ENCODE measurements at regions not wholly inside any gene's neighbourhood (a gene's known extent, or its start where the extent isn't known, plus 50 kb on each side); places are given as distances from the start of the nearest gene placed in this dataset.

DNA sequence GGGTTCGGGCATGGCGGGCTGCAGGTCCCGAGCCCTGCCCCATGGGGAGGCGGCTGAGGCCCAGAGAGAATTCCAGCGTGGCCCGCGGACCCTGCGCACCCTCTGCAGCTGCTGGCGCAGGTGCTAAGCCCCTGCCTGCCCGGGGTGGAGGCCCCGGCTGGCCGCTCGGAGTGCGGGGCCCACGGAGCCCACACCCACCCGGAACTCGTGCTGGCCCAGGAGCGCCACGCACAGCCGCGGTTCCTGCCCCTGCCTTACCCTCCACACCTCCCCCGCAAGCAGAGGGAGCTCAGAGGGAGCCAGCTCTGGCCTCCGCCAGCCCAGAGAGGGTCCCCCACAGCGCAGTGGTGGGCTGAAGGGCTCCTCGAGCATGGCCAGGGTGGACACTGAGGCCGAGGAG, 75.3 kb downstream of the MRPS30 start:
- TF ChIP-seq, protein P1, sequence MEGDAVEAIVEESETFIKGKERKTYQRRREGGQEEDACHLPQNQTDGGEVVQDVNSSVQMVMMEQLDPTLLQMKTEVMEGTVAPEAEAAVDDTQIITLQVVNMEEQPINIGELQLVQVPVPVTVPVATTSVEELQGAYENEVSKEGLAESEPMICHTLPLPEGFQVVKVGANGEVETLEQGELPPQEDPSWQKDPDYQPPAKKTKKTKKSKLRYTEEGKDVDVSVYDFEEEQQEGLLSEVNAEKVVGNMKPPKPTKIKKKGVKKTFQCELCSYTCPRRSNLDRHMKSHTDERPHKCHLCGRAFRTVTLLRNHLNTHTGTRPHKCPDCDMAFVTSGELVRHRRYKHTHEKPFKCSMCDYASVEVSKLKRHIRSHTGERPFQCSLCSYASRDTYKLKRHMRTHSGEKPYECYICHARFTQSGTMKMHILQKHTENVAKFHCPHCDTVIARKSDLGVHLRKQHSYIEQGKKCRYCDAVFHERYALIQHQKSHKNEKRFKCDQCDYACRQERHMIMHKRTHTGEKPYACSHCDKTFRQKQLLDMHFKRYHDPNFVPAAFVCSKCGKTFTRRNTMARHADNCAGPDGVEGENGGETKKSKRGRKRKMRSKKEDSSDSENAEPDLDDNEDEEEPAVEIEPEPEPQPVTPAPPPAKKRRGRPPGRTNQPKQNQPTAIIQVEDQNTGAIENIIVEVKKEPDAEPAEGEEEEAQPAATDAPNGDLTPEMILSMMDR (IDR thresholded peaks at IDR 0.05; ENCODE audit: insufficient read depth, low read depth, low read length), result no peak
- no peak for DNase-seq (ENCODE audit: low read depth)

DNA sequence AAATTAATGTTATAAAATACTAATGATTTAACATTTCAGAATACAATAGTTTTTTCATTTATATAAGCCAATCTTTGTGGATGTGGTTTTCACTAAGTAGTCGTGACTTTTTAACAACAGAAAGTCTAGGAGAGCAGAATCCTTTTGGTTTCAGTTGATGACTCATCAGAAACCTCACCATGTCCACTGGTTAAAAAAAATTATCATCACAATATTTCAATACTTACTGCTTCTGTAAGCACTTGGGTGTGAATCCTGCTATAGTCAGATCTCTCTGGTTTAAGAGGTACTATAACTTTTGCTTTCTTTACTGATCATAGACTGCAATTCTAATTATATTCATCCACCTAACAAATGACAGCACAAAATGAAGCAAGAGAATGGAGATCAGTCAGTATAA, 77.2 kb downstream of the MRPS30 start:
- TF ChIP-seq, protein P1 (IDR thresholded peaks at IDR 0.05; ENCODE audit: insufficient read depth, low read depth, low read length), result no peak
- no peak for DNase-seq (ENCODE audit: low read depth)
- no peak overlapping the region for H3K4me3 ChIP-seq (ENCODE audit: low read depth, low read length)

More for the DNA sequence above, 75.3 kb downstream of the MRPS30 start:
- no peak overlapping the region for H3K4me3 ChIP-seq (ENCODE audit: low read depth, low read length)

DNA sequence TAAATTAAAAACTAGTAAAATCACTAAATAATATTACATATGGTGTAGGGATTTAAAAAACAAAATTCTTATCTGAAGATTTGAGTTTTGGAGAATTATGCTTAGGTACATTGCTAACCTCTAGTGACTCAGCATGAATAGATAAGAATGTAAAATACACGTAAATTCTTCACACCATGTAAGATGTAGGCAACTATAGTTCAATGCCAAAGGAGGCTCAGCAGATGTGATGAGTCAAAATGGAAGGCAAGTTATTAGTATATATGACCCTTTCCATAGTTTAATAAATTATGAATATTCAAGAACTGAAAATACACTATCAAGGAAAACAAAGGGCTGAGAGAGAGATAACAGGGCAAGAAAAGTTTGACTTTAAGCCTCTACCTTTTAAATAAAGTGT, 79.0 kb downstream of the MRPS30 start:
- no peak for DNase-seq (ENCODE audit: low read depth)
- TF ChIP-seq, protein P1 (IDR thresholded peaks at IDR 0.05; ENCODE audit: insufficient read depth, low read depth, low read length), result no peak

GRCh38 chr5:44888435-44888834, 79.7 kb downstream of the MRPS30 start:
- TF ChIP-seq, protein P1 (IDR thresholded peaks at IDR 0.05; ENCODE audit: insufficient read depth, low read depth, low read length), result no peak
- DNase-seq (ENCODE audit: low read depth), result no peak

More for the DNA sequence above, 79.0 kb downstream of the MRPS30 start:
- no peak overlapping the region for H3K4me3 ChIP-seq (ENCODE audit: low read depth, low read length)

DNA sequence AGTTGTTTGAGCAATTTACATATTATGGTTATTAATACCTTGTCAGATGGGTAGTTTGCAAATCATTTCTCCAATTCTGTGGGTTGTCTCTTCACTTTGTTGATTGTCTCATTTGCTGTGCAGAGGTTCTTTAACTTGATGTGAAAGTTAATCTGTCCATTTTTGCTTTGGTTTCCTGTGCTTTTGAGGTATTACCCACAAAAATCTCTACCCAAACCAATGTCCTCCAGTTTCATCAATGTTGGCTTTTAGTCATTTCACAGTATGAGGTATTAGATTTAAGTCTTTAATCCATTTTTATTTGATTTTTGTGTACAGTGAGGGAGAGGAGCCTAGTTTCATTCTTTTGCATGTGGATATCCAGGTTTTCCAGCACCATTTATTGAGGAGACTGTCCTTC, 82.4 kb downstream of the MRPS30 start:
- TF ChIP-seq, protein P1 (IDR thresholded peaks at IDR 0.05; ENCODE audit: insufficient read depth, low read depth, low read length), result no peak
- H3K4me3 ChIP-seq (ENCODE audit: low read depth, low read length), result no peak overlapping the region

More at GRCh38 chr5:44888435-44888834, 79.7 kb downstream of the MRPS30 start:
- no peak overlapping the region for H3K4me3 ChIP-seq (ENCODE audit: low read depth, low read length)

DNA sequence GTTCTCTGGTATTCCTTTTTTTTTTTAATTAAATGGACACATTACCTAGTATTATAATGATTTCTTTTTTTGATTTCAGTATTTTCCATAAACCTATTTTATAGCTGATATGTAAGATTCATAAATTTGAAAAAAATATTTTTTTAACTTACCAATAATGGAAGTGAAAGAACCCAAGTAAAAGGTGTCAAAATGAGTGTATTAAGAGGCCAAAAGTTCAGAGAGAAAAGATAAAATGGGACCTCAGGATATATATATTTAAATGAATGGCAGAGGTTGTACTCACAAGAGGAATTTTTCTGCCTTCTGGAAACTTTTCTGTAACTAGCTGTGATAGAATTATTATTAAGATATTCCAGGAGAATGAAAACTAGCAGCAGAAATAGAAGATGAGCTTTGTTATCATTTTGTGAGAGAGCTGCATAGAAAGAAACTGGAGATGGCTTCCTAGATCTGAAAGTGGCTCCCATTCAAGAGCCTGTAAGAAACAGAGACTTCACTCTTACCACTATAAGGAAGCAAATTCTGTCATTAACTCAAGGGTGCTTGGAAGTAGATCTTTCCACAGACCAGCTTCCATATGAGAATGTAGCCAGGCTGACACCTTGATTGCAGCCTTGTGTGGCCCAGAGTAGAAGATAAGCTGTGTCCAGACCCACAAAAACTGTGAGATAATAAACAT, 91.7 kb downstream of the MRPS30 start:
- DNase-seq (ENCODE audit: low read depth), result no peak
- H3K4me3 ChIP-seq (ENCODE audit: low read depth, low read length), result no peak overlapping the region
- TF ChIP-seq, protein P1 (IDR thresholded peaks at IDR 0.05; ENCODE audit: insufficient read depth, low read depth, low read length), result no peak

More for the DNA sequence above, 82.4 kb downstream of the MRPS30 start:
- DNase-seq (ENCODE audit: low read depth), result no peak

DNA sequence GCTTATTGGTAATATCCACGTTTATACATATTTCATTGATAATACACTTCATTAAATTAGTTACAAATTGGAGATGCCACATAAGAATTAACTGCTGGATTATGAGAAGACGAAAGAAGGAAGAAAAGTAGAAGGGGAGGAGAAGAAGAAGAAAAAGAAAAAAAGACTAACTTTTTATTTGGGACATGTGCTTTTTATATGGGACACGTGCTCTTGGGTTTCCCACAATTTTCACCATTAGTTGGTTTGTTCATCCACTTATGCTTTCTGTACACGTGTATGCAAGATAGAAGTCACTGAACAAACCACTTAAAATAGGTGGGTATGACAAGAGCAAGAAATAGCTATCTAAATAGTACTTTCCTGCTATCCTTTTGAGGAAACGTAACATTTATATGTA, 98.6 kb downstream of the MRPS30 start:
- TF ChIP-seq, protein P1 (IDR thresholded peaks at IDR 0.05; ENCODE audit: insufficient read depth, low read depth, low read length), result no peak
- no peak overlapping the region for H3K4me3 ChIP-seq (ENCODE audit: low read depth, low read length)
- DNase-seq (ENCODE audit: low read depth), result no peak

Data from fibroblast of villous mesenchyme (primary cell).